Left lobe of liver (tissue), 2 donors: ENCODE measurements at regions not wholly inside any gene's neighbourhood (a gene's known extent, or its start where the extent isn't known, plus 50 kb on each side); places are given as distances from the start of the nearest gene placed in this dataset.
A peak's percentile ranks its signal among the peaks of the same experiment; 100 is the strongest.
"Not testable (repeated sequence)": the region's sequence is repeated elsewhere in the genome, so short reads cannot be mapped to it uniquely, and the experiment has no call there.

Experiments
- ATAC-seq: fragments of 200-7000 bp; cut with Tn5 transposase; one replicate; pipeline ENCODE4 v1.9.1; 2020; ENCODE audit warnings: mild to moderate bottlenecking, moderate library complexity
- DNase-seq: peaks from one replicate; pipeline ENCODE4 v3.0.0-alpha.2; 2020; ENCODE audit warnings: low spot score
- donor health status: DM: no; HTN: no; CAD: no; lungs with moderate emphysema.
- donor health status: DM: no; HTN: yes; CAD: no.

DNA sequence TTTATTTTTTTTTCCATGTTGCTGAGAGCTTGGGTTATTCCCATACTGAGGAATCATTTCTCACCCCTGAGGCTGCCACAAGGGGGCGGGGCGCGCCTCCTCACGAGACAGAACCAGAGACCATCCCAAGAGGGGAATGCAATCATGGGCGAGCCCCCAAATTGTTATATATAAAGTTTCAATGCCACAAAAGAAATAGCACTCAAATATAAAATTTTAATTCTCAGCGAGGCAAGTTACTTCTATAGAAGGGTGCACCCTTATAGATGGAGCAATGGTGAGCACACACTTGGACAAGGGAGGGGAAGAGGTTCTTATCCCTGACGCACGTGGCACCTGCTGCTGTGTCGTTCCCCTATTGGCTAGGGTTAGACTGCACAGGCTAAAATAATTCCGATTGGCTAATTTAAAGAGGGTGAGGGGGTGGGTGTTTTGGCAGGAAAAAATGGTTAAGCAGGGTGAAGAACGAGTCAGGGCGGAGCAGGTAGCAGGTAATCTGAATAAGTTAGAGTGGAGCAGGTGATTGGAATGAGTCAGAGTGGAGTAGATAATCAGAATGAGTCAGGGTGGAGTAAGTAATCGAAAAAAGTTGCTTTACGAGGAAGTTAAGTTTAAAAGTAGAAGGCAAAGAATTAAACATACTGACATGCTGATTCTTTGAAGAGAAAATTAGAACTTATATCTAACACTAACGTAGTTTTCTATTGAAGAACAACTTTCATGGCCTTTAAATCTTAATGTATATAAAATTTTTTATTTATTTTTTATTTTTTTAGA is 177.5 kb downstream of the MTCL1 start:
- DNase-seq (no peak), ATAC-seq (peak; percentile 68)

DNA sequence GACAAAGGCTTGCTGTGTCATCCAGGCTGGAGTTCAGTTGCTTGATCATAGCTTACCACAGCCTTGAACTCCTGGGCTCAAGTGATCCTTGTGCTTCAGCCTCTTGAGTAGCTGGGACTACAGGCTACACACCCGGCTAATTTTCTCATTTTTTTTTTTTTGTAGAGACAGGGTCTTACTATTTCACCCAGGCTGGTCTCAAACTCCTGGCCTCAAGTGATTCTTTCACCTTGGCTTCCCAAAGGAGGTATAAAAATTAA is 178.0 kb downstream of the MTCL1 start:
- DNase-seq, result no peak
- ATAC-seq, result no peak

DNA sequence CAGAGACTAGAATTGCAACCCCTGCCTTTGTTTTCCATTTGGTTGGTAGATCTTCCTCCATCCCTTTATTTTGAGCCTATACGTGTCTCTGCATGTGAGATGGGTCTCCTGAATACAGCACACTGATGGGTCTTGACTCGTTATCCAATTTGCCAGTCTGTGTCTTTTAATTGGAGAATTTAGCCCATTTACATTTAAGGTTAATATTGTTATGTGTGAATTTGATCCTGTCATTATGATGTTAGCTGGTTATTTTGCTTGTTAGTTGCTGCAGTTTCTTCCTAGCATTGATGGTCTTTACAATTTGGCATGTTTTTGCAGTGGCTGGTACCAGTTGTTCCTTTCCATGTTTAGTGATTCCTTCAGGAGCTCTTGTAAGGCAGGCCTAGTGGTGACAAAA is 182.5 kb downstream of the MTCL1 start:
- not testable (repeated sequence) for DNase-seq, ATAC-seq

DNA sequence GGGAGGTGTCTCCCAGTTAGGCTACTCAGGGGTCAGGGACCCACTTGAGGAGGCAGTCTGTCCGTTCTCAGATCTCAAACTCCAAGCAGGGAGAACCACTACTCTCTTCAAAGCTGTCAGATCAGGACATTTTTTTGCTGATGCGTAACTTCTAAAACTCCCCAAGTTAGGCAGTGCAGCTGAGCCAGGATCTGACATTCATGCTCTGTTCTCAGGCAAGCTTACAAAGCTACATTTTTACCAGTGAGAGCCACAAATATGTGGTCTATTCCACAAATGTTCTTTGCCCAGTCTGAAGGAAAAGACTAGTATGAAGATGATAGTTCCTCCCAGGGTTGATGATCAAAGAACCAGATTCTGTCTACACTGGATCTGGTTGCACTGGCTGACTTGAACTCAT is 184.1 kb downstream of the MTCL1 start:
- DNase-seq (no peak), ATAC-seq (no peak)

DNA sequence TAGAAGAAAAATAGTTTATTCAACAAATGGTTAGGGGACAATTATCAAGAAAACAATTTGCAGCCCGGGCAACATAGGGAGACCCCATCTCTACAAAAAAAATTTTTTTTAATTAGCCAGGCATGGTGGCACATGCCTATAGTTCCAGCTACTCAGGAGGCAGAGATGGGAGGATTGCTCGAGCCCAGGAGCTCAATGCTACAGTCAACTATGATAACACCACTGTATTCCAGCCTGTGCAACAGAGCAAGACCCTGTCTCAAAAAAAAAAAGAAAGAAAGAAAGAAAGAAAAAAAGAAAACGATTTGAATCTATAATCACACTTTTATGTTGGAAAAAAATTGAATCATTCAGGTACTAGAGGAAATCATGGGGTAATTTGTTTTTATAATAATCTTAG is 185.1 kb downstream of the MTCL1 start:
- ATAC-seq, DNase-seq: not testable (repeated sequence)

DNA sequence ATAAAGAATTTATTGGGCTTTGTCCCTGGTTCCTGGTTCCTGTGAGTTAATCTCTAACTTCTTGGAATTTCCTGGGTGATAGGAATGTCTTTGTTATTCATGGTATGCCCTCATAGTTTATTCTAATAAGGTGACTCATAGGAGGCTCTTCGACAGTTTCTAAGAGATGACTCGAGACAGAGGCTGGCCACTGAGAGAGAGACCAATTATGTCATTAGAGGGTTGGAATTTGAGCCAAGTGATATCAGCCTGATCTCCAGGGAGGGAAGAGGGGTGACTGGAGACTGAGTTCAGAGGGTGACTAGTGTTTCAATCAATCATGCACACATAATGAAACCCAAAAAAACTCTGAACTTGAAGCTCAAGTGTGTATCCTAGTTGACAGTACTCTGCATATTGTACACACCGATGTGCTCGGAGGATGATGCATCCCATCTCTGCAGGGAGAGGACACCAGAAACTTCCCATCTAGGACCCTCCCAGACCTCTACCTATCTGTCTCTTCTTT is 185.7 kb downstream of the MTCL1 start:
- DNase-seq, result no peak
- no peak for ATAC-seq

DNA sequence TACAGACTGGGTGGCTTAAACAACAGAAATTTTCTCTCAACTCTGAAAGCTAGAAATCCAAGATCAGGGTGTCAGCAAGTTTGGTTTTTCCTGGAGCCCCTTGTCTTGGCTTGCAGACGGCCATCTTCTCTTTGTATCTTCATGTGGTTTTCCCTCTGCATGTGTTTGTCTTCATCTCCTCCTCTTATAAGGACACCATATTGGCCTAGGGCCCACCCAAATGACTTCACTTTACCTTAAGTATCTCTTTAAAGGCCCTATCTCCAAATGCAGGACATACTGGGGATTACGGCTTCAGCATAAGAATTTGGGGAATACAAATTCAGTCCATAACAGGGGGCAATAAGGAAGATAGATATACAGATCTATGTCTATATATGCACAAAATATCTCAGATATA is 187.9 kb downstream of the MTCL1 start:
- no peak for ATAC-seq
- no peak for DNase-seq

DNA sequence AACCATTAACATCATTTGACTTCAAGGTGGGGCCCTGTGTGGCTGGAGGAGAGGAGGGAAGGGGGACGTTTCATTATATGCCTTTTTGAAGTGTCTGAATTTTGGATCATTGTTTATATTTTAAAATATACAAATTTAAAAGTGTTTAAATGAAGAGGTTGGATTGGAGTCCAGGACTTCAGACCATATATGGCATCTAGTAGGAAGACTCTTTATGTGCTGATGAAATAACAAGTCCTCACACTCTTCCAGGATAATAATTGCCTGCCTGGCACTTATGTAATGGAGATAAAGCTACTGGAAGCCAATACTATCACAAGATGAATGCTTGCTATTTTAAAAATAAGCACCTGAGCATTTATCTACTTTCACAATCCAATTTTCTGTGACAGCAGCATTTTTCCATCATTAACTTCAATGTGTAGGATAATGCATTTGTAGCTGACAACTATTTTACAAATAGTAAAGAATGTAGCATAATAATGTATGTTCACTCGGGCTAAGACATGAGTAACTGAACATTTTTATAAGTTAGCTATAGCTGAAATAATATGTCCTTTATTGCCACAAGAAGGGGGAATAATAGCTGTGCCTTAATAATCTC is 188.4 kb downstream of the MTCL1 start:
- ATAC-seq (no peak), DNase-seq (no peak)

DNA sequence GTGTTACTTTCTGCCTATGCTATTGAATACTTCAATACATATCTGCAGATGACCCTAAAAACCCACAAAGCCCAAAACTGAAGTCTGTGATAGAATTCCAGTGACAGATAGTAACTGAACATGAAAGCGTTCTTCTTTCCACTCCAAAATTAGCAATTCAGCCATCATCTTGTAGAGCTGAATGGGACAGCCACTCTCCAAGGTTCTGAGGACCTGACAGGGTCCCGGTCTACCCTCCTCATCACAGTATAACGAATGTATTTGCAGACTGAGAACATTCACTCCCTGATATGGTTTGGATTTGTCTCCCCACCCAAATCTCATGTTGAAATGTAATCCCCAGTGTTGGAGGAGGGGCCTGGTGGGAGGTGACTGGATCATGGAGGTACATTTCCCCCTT is 189.5 kb downstream of the MTCL1 start:
- ATAC-seq, result no peak
- DNase-seq, result no peak

DNA sequence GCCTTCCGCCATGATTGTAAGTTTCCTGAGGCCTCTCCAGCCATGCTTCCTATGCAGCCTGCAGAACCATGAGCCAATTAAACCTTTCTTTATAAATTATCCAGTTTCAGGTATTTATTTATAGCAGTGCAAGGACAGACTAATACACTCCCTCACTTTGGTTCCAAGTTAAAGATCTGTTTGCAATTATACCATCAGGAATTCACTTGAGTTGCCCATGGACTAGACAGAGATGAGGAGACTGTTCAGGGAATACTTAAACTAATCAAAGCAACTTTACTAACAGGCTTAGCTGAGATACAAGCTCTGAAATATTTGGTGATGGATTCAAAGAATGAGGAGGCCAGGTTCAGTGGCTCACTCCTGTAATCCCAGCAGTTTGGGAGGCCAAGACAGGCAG is 190.0 kb downstream of the MTCL1 start:
- ATAC-seq (no peak), DNase-seq (no peak)

DNA sequence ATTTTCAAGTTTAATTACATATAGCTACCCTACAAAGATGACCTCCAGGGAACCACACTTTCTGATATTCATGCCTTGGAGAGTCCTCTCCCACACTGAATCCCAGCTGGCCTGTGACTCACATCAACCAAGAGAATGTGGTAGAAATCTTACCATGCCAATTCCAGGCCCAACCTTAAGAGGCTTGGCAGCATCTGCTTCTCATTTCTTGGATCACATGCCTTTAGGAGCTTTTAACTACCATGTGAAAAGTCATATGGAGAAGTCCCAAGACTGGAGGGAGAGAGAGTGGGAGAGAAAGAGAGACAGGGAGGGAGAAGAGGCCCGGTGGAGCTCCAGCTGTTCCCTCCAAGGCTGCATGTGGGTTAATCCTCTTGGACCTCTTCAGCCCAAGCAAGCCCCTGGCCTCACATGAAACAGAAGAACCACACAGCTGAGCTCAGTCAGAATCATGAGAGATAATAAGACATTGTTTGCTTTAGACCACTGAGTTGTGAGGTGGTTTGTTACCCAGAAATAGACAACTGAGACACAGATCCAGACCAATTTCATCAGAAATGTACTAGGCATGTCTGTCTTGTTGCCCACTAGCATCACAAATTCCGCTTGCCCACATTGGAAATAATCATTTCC is 190.7 kb downstream of the MTCL1 start:
- ATAC-seq (no peak), DNase-seq (no peak)

DNA sequence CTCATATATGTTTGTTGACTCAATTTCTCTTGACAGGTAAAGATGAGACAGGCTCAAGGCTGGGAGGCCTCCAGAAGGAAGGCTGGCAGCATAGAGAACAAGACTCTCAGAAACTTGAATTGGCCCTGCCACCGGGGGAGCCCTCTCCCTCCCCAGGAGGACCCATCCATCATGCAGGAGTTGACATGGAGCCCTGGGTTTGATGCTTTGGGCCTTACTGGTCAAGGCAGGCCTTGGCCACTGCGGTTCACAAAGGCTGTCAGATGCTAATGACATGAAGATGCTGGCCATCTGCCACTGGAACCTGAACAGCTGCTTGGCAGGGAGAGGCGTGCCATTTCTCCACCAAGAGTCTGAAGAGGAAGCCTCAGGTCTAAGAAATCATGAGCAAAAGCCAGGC is 193.6 kb downstream of the MTCL1 start:
- no peak for ATAC-seq
- DNase-seq, result no peak

DNA sequence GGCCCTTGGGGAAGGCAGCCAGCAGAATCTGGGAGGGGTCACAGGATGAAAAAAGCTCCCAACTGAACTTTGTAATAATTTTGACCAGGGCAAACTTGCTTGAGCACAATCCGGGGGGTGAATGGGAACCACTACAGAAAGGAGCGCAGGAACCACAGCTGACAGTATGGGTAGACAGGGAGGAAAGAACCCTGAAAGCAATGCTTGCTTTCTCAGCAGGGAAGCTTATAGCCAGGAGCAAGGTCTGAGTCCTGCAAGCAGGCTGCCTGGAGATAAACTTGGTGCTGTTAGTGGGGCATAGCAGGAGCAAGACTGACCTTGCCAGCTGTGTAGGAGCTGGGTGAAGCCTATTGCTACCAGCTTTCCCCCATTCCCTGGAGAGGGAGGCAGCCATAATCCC is 195.2 kb downstream of the MTCL1 start:
- no peak for DNase-seq
- ATAC-seq, result no peak

DNA sequence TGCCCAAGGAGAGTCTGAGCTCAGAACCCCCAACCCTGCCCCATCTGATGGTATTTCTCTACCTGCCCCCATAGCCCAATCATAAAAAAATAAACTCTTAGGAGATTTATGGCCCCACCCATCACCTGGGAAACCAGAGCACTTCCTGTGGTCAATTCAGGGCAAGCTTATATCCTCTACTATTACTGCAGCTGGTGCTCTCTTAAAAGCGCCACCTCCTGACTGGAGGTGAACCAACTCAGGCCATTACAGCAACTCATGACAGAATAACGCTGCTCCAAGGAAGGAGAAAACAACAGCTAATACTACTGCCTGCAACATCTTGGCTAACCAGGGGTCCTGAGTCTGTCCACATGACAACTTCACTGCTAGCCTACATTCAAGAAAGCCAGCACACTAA is 195.7 kb downstream of the MTCL1 start:
- no peak for DNase-seq
- ATAC-seq, result no peak

DNA sequence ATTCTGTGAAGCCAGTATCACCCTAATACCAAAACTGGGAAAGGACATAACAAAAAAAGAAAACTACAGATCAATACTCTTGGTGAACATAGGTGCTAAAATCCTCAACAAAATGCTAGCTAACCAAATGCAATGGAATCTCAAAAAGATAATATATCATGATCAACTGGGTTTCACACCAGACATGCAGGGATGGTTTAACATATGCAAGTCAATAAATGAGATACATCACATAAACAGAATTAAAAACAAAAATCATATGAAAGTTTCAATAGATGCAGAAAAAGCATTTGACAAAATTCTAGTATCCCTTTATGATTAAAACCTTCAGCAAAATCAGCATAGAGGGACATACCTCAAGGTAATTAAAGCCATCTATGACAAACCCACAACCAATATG is 198.2 kb upstream of the NDUFV2 start:
- ATAC-seq (no peak), DNase-seq (no peak)

DNA sequence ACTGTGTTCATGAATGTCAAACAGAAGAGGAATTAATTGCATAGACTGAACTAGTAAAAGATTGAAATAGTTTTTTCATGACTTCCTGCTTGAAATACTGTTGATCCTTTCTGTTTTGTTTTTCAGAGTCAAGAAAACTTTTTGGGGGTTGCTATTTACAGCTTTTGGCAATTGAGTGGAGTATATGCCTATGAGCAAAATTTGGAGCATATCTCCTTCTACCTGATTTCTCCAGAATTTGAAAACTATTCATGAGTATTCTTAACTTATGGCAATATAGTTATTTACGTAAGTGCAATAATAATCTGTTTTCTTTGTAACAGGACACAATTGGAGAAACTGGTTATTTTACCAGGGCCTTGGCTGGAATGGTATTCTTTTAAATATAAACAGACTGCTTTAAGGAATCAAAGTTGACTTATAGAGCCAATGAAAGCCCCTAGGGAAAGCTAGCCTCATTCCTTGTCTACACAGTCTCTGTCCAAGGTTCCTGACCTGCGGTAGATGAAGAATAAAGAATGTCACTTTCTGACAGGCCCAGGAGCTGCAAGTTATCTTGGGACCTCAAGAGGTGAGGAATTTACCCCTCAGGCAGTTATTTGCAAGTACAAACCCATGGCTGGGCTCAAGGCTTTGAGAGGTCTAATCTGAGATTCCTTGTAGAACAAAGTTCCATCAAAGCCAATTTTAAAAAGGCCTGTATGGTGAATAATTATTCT is 193.5 kb upstream of the NDUFV2 start:
- DNase-seq (no peak), ATAC-seq (no peak)

DNA sequence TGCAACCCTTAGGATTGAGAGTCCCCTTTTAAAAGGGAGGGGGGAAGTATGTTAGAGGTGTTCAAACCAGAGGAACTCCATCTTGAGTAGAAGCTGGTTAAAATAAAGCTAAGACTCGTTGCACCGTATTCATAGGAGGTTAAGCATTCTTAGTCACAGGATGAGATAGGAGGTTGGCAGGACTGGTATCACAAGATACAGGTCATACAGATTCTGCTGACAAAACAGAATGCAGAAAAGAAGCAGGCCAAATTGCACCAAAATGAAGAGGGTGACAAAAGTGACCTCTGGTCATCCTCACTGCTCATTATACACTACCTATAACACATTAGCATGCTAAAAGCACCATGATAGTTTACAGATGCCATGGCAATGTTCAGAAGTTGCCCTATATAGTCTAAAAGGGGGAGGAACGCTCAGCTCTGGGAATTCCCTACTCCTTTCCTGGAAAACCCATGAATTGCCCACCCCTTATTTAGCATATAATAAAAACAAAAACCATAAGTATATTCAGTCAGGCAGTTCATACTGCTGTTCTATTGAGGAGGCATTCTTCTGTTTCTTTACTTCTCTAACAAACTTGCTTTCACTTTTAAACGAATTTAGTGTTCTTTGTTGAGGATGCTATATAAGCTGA is 192.2 kb upstream of the NDUFV2 start:
- no peak for DNase-seq
- no peak for ATAC-seq

DNA sequence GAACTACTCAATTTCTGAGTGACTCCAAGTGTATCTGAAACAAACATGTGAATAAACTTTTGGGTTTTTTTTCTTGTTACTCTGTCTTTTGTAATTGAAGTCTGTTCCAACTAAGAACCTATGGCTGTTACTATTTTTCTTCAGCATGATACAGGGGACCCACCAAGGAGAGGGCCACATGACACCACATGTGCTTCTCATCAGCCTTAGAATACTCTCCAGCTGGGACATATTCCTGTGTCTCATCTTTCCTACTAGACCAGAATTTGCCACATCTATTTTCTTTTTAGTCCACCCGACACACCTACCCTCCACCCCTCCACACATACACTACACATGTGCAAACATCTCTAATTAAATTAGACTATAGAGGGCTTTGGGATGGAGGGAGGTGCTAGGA is 191.7 kb upstream of the NDUFV2 start:
- ATAC-seq, result no peak
- DNase-seq, result no peak

DNA sequence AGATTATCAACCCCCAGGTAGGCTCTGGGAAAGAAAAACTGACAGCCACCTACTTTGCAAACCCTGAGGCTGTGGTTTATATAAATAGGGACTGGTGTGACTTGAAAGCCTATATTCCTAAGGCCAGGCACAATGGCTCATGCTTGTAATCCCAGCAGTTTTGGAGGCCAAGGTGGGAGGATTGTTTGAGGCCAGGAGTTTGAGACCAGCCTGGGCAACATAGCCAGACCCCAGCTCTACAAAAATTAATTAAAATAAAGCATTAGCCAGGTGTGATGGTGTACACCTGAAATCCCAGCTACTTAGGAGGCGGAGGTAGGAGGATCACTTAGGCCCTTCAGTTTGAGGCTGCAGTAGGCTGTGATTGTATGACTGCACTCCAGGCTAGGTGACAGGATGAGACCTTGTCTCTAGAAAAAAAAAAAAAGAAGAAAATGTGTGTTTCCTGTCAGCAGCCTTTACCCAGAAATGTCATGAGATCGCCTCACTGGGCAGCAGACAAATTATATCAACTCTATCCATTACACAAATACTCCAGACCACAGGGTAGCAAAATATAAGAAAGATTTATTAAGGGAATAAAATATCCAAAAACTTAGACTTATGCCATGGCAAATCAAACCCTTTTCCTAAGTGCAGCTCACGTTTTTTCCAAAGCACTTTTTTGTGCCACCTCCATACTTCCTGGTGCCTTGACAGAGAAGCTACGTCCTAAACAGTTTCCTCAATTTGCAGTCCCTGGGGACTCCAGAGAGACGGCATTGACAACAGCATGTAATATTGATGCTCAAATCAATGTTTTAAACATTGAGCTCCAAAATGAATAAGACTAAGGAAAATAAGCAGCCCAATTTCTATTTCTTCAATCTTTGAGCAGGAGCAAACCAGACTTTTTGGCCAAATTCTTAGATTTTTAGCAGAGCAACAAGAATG is 190.8 kb upstream of the NDUFV2 start:
- no peak for DNase-seq
- no peak for ATAC-seq
